K562 (cell line): ENCODE measurements at regions not wholly inside any gene's neighbourhood (a gene's known extent, or its start where the extent isn't known, plus 50 kb on each side); places are given as distances from the start of the nearest gene placed in this dataset.

Experiments
- ATAC-seq: fragments of 200-7000 bp; cut with Tn5 transposase; 3 replicates; pipeline ENCODE4 v1.9.1; 2020; ENCODE audit warnings: moderate library complexity
- BruUV-seq: library from RNA; stranded (reverse); fragments of 400-500 nt; replicated peaks from 2 replicates; lab custom pipeline; 2021; lab: Mats Ljungman, UMichigan
- CTCF ChIA-PET: fragments of 300-600 bp; formaldehyde crosslinking; extraction: SDS; loops from one replicate; lab custom pipeline; 2021; ENCODE audit warnings: low intra/inter-chr PET ratio; lab: Yijun Ruan, JAX
- POLR2A ChIA-PET: fragments of 300-600, 350-650 bp; sonication (Branson Sonifier 250); formaldehyde crosslinking; extraction: SDS; loops from one replicate; lab custom pipeline; 2021; ENCODE audit warnings: antibody characterized with exemption, inconsistent platforms; lab: Yijun Ruan, JAX
- DNase-seq, 4 experiments: peaks; one replicate each; pipeline versions ENCODE4 v3.0.0 to v3.0.0-alpha.2; 2011 to 2018; ENCODE audit warnings: low spot score in 3 of 4, mixed read lengths in 3 of 4; ENCODE audit errors: extremely low read depth in 1 of 4
- FAIRE-seq: peaks from 2 replicates; lab custom pipeline; 2011; peaks lifted over from hg19 to GRCh38; lab: Jason Lieb, UNC
- H2AFZ ChIP-seq: 2 replicates; pipeline ENCODE4 v1.6.0; 2011; ENCODE audit warnings: low read depth, low read length, control low read depth, inconsistent platforms
- H3K27ac ChIP-seq: fragments of 200-600 bp; 3 replicates; pipeline ENCODE4 v1.8.0; 2011; ENCODE audit warnings: low read depth, mild to moderate bottlenecking, control low read depth, inconsistent platforms, low read length, moderate library complexity, mixed read lengths; ENCODE audit errors: extremely low read depth
- H3K27me3 ChIP-seq, 2 experiments: fragments of 300-600 bp in 1 of 2; 2 replicates in 1 of 2; 3 replicates in 1 of 2; pipeline versions ENCODE4 v1.6.0 to v1.8.0; 2011; ENCODE audit warnings: inconsistent platforms in 2 of 2, low read length in 2 of 2, mild to moderate bottlenecking in 1 of 2, mixed read lengths in 1 of 2, moderate library complexity in 1 of 2; ENCODE audit not compliant: control insufficient read depth in 2 of 2, insufficient read depth in 2 of 2
- H3K36me3 ChIP-seq: fragments of 300-600 bp; 3 replicates; pipeline ENCODE4 v1.8.0; 2011; ENCODE audit warnings: mild to moderate bottlenecking, low read length, inconsistent platforms; ENCODE audit not compliant: control insufficient read depth, insufficient read depth
- H3K4me1 ChIP-seq, 2 experiments: fragments of 200-600 bp in 1 of 2; replicated peaks in 1 of 2; 2 replicates in 1 of 2; 3 replicates in 1 of 2; pipeline versions ENCODE4 v1.5.1 to v1.8.0; 2011; ENCODE audit warnings: inconsistent platforms in 2 of 2, low read length in 2 of 2, mild to moderate bottlenecking in 1 of 2, mixed read lengths in 1 of 2, moderate library complexity in 1 of 2; ENCODE audit not compliant: control insufficient read depth in 2 of 2, insufficient read depth in 2 of 2
- H3K4me2 ChIP-seq: 2 replicates; pipeline ENCODE4 v1.6.1; 2011; ENCODE audit warnings: low read length, control low read depth, inconsistent platforms, mixed read lengths; ENCODE audit not compliant: insufficient read depth
- H3K4me3 ChIP-seq: fragments of 200-600 bp; sonication (generic), shearing (Covaris generic); 2 replicates; pipeline ENCODE4 v1.5.1; 2016; ENCODE audit warnings: control low read depth, inconsistent platforms
- H3K79me2 ChIP-seq: fragments of 200-600 bp; 3 replicates; pipeline ENCODE4 v1.8.0; 2011; ENCODE audit warnings: low read length, inconsistent platforms; ENCODE audit not compliant: control insufficient read depth, insufficient read depth
- H3K9ac ChIP-seq, 2 experiments: 2 replicates each; pipeline versions ENCODE4 v1.6.0 to v1.6.1; 2011; ENCODE audit warnings: low read depth in 2 of 2, low read length in 2 of 2, control low read depth in 1 of 2, inconsistent platforms in 1 of 2, mild to moderate bottlenecking in 1 of 2, mixed read lengths in 1 of 2; ENCODE audit not compliant: insufficient read depth in 1 of 2
- H3K9me1 ChIP-seq: one replicate; pipeline ENCODE4 v1.6.0; 2011; ENCODE audit warnings: inconsistent platforms, mild to moderate bottlenecking, low read length, moderate library complexity; ENCODE audit not compliant: control insufficient read depth, insufficient read depth
- H3K9me3 ChIP-seq: replicated peaks from 2 replicates; pipeline ENCODE4 v1.5.1; 2011; ENCODE audit warnings: low read depth, low read length, inconsistent platforms; ENCODE audit not compliant: control insufficient read depth, insufficient read depth
- H4K20me1 ChIP-seq: replicated peaks from 2 replicates; pipeline ENCODE4 v1.6.1; 2011; ENCODE audit warnings: low read length, inconsistent platforms, mixed read lengths; ENCODE audit not compliant: control insufficient read depth, insufficient read depth
- CUX1 ChIP-seq: fragments of 200-800 bp; sonication (Bioruptor generic); IDR thresholded peaks from 2 replicates; pipeline ENCODE4 v1.6.1; 2016; ENCODE audit warnings: missing genetic modification characterization, missing compliant biosample characterization
- DIDO1 ChIP-seq: fragments of 450-650 bp; IDR thresholded peaks from 2 replicates; pipeline ENCODE4 v1.6.1; 2016; ENCODE audit warnings: low read depth, missing biosample characterization, missing genetic modification characterization
- IRF2 ChIP-seq: sonication (generic); formaldehyde crosslinking; IDR thresholded peaks from 2 replicates; pipeline ENCODE4 v1.8.1; 2022; ENCODE audit warnings: mild to moderate bottlenecking, missing genetic modification reagents
- PHB ChIP-seq: fragments of 250-450 bp; sonication (Bioruptor Pico); IDR thresholded peaks from 2 replicates; pipeline ENCODE4 v1.5.0; 2021
- SREBF1 ChIP-seq: fragments of 150-350 bp; IDR thresholded peaks from 2 replicates; pipeline ENCODE4 v1.6.1; 2014; ENCODE audit warnings: antibody characterized with exemption, low read depth, low read length, borderline replicate concordance
- ZC3H11A ChIP-seq: IDR thresholded peaks from 2 replicates; pipeline ENCODE4 v1.6.1; 2012; ENCODE audit warnings: low read depth, low read length, improper control_type of control experiment
- WGBS: fragments of 100-300 bp; shearing (Covaris generic); methylation state at CpG from one replicate; pipeline ENCODE4 v1.1.6; 2016; ENCODE audit warnings: low coverage, mixed read lengths; ENCODE audit not compliant: insufficient coverage; ENCODE audit errors: missing lambda C conversion rate; 5-methylcytosine and 5-hydroxymethylcytosine counted together
- in situ Hi-C: fragments of 300-500 bp; cut with MboI; formaldehyde crosslinking; loops from 4 replicates; pipeline ENCODE4 v1.15.0; 2018; ENCODE audit warnings: inconsistent platforms, mixed read lengths
- intact Hi-C: fragments of 100-400 bp; cut with micrococcal nuclease; formaldehyde crosslinking; loops from 2 replicates; pipeline ENCODE4 v1.14.2; 2022
- TF ChIP-seq, protein P1 (sequence below): fragments of 200-600 bp; sonication (generic); IDR thresholded peaks from one replicate; pipeline ENCODE4 v1.6.1; 2012; ENCODE audit warnings: mild to moderate bottlenecking, low read depth, low read length, inconsistent platforms

- WGBS, result 3% methylated on average over 3 of the region's 3 CpGs
- CTCF ChIA-PET, result no interaction called here
- in situ Hi-C loops, result no loop called here
- TF ChIP-seq SREBF1, result no peak
- no peak for TF ChIP-seq DIDO1
- TF ChIP-seq, protein P1, sequence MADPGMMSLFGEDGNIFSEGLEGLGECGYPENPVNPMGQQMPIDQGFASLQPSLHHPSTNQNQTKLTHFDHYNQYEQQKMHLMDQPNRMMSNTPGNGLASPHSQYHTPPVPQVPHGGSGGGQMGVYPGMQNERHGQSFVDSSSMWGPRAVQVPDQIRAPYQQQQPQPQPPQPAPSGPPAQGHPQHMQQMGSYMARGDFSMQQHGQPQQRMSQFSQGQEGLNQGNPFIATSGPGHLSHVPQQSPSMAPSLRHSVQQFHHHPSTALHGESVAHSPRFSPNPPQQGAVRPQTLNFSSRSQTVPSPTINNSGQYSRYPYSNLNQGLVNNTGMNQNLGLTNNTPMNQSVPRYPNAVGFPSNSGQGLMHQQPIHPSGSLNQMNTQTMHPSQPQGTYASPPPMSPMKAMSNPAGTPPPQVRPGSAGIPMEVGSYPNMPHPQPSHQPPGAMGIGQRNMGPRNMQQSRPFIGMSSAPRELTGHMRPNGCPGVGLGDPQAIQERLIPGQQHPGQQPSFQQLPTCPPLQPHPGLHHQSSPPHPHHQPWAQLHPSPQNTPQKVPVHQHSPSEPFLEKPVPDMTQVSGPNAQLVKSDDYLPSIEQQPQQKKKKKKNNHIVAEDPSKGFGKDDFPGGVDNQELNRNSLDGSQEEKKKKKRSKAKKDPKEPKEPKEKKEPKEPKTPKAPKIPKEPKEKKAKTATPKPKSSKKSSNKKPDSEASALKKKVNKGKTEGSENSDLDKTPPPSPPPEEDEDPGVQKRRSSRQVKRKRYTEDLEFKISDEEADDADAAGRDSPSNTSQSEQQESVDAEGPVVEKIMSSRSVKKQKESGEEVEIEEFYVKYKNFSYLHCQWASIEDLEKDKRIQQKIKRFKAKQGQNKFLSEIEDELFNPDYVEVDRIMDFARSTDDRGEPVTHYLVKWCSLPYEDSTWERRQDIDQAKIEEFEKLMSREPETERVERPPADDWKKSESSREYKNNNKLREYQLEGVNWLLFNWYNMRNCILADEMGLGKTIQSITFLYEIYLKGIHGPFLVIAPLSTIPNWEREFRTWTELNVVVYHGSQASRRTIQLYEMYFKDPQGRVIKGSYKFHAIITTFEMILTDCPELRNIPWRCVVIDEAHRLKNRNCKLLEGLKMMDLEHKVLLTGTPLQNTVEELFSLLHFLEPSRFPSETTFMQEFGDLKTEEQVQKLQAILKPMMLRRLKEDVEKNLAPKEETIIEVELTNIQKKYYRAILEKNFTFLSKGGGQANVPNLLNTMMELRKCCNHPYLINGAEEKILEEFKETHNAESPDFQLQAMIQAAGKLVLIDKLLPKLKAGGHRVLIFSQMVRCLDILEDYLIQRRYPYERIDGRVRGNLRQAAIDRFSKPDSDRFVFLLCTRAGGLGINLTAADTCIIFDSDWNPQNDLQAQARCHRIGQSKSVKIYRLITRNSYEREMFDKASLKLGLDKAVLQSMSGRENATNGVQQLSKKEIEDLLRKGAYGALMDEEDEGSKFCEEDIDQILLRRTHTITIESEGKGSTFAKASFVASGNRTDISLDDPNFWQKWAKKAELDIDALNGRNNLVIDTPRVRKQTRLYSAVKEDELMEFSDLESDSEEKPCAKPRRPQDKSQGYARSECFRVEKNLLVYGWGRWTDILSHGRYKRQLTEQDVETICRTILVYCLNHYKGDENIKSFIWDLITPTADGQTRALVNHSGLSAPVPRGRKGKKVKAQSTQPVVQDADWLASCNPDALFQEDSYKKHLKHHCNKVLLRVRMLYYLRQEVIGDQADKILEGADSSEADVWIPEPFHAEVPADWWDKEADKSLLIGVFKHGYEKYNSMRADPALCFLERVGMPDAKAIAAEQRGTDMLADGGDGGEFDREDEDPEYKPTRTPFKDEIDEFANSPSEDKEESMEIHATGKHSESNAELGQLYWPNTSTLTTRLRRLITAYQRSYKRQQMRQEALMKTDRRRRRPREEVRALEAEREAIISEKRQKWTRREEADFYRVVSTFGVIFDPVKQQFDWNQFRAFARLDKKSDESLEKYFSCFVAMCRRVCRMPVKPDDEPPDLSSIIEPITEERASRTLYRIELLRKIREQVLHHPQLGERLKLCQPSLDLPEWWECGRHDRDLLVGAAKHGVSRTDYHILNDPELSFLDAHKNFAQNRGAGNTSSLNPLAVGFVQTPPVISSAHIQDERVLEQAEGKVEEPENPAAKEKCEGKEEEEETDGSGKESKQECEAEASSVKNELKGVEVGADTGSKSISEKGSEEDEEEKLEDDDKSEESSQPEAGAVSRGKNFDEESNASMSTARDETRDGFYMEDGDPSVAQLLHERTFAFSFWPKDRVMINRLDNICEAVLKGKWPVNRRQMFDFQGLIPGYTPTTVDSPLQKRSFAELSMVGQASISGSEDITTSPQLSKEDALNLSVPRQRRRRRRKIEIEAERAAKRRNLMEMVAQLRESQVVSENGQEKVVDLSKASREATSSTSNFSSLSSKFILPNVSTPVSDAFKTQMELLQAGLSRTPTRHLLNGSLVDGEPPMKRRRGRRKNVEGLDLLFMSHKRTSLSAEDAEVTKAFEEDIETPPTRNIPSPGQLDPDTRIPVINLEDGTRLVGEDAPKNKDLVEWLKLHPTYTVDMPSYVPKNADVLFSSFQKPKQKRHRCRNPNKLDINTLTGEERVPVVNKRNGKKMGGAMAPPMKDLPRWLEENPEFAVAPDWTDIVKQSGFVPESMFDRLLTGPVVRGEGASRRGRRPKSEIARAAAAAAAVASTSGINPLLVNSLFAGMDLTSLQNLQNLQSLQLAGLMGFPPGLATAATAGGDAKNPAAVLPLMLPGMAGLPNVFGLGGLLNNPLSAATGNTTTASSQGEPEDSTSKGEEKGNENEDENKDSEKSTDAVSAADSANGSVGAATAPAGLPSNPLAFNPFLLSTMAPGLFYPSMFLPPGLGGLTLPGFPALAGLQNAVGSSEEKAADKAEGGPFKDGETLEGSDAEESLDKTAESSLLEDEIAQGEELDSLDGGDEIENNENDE, result no peak
- no peak for TF ChIP-seq CUX1
- TF ChIP-seq PHB (CRISPR knock-in tag), result no peak
- TF ChIP-seq IRF2 (CRISPR knock-in tag), result no peak
- no peak for TF ChIP-seq ZC3H11A
Measured at GRCh38 chr12:97017213-97017612, 110.2 kb downstream of the NEDD1 start.

More at GRCh38 chr12:97017213-97017612, 110.2 kb downstream of the NEDD1 start:
- H3K4me2 ChIP-seq, result no peak overlapping the region
- H3K4me1 ChIP-seq, result no peaks in the 10 kb centered on the region
- FAIRE-seq (no peak), ATAC-seq (no peak), DNase-seq (no peak)
- intact Hi-C loops, result no loop called here
- H3K9me3 ChIP-seq, result no peaks in the 10 kb centered on the region
- H2AFZ ChIP-seq, result no peak overlapping the region
- POLR2A ChIA-PET, result no interaction called here
- no peak overlapping the region for H3K4me3 ChIP-seq
- no peaks in the 10 kb centered on the region for H3K9me1 ChIP-seq
- no TSS peak for BruUV-seq
- no peaks in the 10 kb centered on the region for H3K27me3 ChIP-seq
- no peak overlapping the region for H3K27ac ChIP-seq
- H3K36me3 ChIP-seq, result no peaks in the 10 kb centered on the region
- no peaks in the 10 kb centered on the region for H4K20me1 ChIP-seq
- no peak overlapping the region for H3K9ac ChIP-seq
- no peaks in the 10 kb centered on the region for H3K79me2 ChIP-seq
